OCI-LY7 (cell line): ENCODE measurements at regions not wholly inside any gene's neighbourhood (a gene's known extent, or its start where the extent isn't known, plus 50 kb on each side); places are given as distances from the start of the nearest gene placed in this dataset.

Experiments used
- BruUV-seq: library from RNA; stranded (reverse); fragments of 400-500 nt; replicated peaks from 2 replicates; lab custom pipeline; 2021; lab: Mats Ljungman, UMichigan
- CTCF ChIA-PET: fragments of 300-600 bp; sonication (Branson Sonifier 250); formaldehyde crosslinking; loops from one replicate; lab custom pipeline; 2022; ENCODE audit warnings: antibody characterized with exemption; ENCODE audit not compliant: unreplicated experiment; lab: Charles Lee
- POLR2A ChIA-PET: fragments of 300-600 bp; sonication (Branson Sonifier 250); formaldehyde crosslinking; loops from one replicate; lab custom pipeline; 2022; ENCODE audit warnings: antibody characterized with exemption; lab: Charles Lee
- DNase-seq: peaks from one replicate; pipeline ENCODE4 v3.0.0-alpha.2; 2015; ENCODE audit warnings: low spot score
- H2AFZ ChIP-seq: fragments of 200-600 bp; sonication (generic), shearing (Covaris generic); 2 replicates; pipeline ENCODE4 v1.6.1; 2014; ENCODE audit warnings: mild to moderate bottlenecking, antibody characterized with exemption, low read length, moderate library complexity
- H3K27ac ChIP-seq: fragments of 200-600 bp; sonication (generic); 2 replicates; pipeline ENCODE4 v1.5.1; 2014; ENCODE audit warnings: mixed run types, low read depth, mild to moderate bottlenecking, moderate library complexity, low read length, inconsistent platforms; ENCODE audit not compliant: poor library complexity, severe bottlenecking
- H3K36me3 ChIP-seq: fragments of 200-600 bp; sonication (generic); 2 replicates; pipeline ENCODE4 v1.6.1; 2014; ENCODE audit warnings: mild to moderate bottlenecking, antibody characterized with exemption, low read length, moderate library complexity, mixed read lengths; ENCODE audit not compliant: insufficient read depth
- H3K4me1 ChIP-seq: fragments of 200-600 bp; sonication (generic); 2 replicates; pipeline ENCODE4 v1.5.1; 2014; ENCODE audit warnings: mild to moderate bottlenecking, low read length; ENCODE audit not compliant: insufficient read depth, poor library complexity, severe bottlenecking
- H3K4me2 ChIP-seq: fragments of 200-600 bp; sonication (generic); 2 replicates; pipeline ENCODE4 v1.6.1; 2014; ENCODE audit warnings: mild to moderate bottlenecking, low read length
- H3K4me3 ChIP-seq: fragments of 200-600 bp; sonication (generic); 2 replicates; pipeline ENCODE4 v1.5.1; 2014; ENCODE audit warnings: mild to moderate bottlenecking, low read depth, low read length; ENCODE audit not compliant: poor library complexity, severe bottlenecking
- H3K79me2 ChIP-seq: fragments of 200-600 bp; sonication (generic); 2 replicates; pipeline ENCODE4 v1.6.1; 2016; ENCODE audit warnings: low read depth, mild to moderate bottlenecking, low read length, moderate library complexity, mixed read lengths; ENCODE audit not compliant: insufficient read depth
- H3K9me2 ChIP-seq: fragments of 200-600 bp; sonication (generic); 2 replicates; pipeline ENCODE4 v1.6.1; 2016; ENCODE audit warnings: mild to moderate bottlenecking, low read length, mixed read lengths; ENCODE audit not compliant: insufficient read depth
- H3K9me3 ChIP-seq: fragments of 200-600 bp; sonication (generic); 2 replicates; pipeline ENCODE4 v1.6.1; 2014; ENCODE audit warnings: mild to moderate bottlenecking, mixed run types, low read length, mixed read lengths
- H4K20me1 ChIP-seq: fragments of 200-600 bp; sonication (generic); 2 replicates; pipeline ENCODE4 v1.6.1; 2014; ENCODE audit warnings: mild to moderate bottlenecking, antibody characterized with exemption, low read length, moderate library complexity, mixed read lengths; ENCODE audit not compliant: insufficient read depth
- EZH2phosphoT487 ChIP-seq: fragments of 200-600 bp; sonication (generic); IDR thresholded peaks from 2 replicates; pipeline ENCODE4 v1.6.1; 2018; ENCODE audit warnings: low read depth, borderline replicate concordance, mild to moderate bottlenecking, mixed run types, antibody characterized with exemption, low read length, moderate library complexity, mixed read lengths
- intact Hi-C: fragments of 100-400 bp; cut with micrococcal nuclease; formaldehyde crosslinking; loops from one replicate; pipeline ENCODE4 v1.10.0; 2022; ENCODE audit not compliant: unreplicated experiment
- TF ChIP-seq, protein P1 (sequence below): fragments of 200-600 bp; sonication (generic); conservative IDR thresholded peaks from 2 replicates; pipeline ENCODE4 v1.5.1; 2014; ENCODE audit warnings: mild to moderate bottlenecking, antibody characterized with exemption, low read length, moderate library complexity, mixed read lengths

DNA sequence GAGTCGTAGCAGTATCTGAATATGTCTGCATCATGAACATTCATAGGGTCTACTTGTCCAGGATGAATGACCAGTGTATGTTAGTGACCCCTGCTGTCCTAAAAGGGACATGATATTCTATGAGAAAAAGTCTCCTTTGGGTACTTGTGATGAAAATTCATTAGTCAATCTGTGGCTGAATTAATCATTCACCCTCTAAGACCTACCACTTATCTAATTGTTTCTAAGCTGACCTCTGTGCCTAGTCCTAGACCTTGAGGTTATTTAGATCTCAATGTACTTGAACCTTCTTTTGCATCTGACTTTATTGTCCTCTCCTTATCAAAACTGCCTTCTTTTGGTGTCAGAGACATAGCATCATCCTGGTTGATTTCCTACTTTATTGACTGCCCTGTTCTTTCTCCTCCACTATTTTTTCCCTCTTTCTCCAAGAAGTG, 799.3 kb downstream of the DIPK2A start:
- TF ChIP-seq, protein P1, sequence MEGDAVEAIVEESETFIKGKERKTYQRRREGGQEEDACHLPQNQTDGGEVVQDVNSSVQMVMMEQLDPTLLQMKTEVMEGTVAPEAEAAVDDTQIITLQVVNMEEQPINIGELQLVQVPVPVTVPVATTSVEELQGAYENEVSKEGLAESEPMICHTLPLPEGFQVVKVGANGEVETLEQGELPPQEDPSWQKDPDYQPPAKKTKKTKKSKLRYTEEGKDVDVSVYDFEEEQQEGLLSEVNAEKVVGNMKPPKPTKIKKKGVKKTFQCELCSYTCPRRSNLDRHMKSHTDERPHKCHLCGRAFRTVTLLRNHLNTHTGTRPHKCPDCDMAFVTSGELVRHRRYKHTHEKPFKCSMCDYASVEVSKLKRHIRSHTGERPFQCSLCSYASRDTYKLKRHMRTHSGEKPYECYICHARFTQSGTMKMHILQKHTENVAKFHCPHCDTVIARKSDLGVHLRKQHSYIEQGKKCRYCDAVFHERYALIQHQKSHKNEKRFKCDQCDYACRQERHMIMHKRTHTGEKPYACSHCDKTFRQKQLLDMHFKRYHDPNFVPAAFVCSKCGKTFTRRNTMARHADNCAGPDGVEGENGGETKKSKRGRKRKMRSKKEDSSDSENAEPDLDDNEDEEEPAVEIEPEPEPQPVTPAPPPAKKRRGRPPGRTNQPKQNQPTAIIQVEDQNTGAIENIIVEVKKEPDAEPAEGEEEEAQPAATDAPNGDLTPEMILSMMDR = 0 out of 2 replicates have a peak, but pooled peaks have one; percentile 18
- TF ChIP-seq EZH2phosphoT487 = no peak
- BruUV-seq = no TSS peak
- H4K20me1 ChIP-seq = no peaks in the 10 kb centered on the region
- H3K36me3 ChIP-seq = no peaks in the 10 kb centered on the region
- H3K4me3 ChIP-seq = no peak overlapping the region
- H3K4me1 ChIP-seq = no peaks in the 10 kb centered on the region
- DNase-seq = no peak
- no peaks in the 10 kb centered on the region for H3K9me3 ChIP-seq
- H3K79me2 ChIP-seq = no peaks in the 10 kb centered on the region
- intact Hi-C loops = no loop called here
- H2AFZ ChIP-seq = no peak overlapping the region
- ChIA-PET POLR2A (no interaction called here), CTCF (no interaction called here)
- no peak overlapping the region for H3K4me2 ChIP-seq
- H3K9me2 ChIP-seq = no peaks in the 10 kb centered on the region
- H3K27ac ChIP-seq = no peak overlapping the region

DNA sequence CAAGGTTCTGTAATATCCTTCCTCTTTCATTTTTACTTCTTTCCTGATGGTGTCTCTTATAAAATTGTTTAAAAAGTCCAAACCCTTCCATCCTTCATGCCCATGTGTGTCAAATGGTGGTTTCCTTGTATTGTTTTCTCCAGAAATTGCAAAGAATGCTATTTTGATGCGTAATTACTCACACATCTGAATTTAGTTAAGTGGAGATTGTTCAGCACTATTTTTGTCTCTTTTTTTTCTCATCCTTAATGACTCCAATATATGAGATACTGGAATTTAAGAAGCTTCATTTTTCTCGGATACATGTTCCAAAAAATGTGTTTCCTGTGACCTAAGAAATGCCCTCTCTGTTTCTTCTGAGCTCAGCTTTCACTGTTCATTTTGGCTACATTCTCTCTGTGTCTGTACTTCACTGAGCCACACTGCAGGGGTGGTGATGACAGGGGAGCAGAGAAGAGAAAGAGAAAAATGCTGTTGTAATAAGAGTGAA, 799.8 kb downstream of the DIPK2A start:
- H2AFZ ChIP-seq = no peak overlapping the region
- CTCF ChIA-PET = no interaction called here
- no peaks in the 10 kb centered on the region for H4K20me1 ChIP-seq
- no peaks in the 10 kb centered on the region for H3K36me3 ChIP-seq
- DNase-seq = no peak
- intact Hi-C loops = no loop called here
- no peak overlapping the region for H3K27ac ChIP-seq
- no peak overlapping the region for H3K4me2 ChIP-seq
- H3K4me3 ChIP-seq = no peak overlapping the region
- TF ChIP-seq, protein P1 = no peak
- no peak for TF ChIP-seq EZH2phosphoT487
- POLR2A ChIA-PET = interaction anchor here (0.5 kb wide), 1 partner anchor 292 kb away, joined by 6 read pairs; no protein-coding TSS in a partner anchor
- no peaks in the 10 kb centered on the region for H3K9me2 ChIP-seq
- no peaks in the 10 kb centered on the region for H3K79me2 ChIP-seq
- no peaks in the 10 kb centered on the region for H3K9me3 ChIP-seq
- no peaks in the 10 kb centered on the region for H3K4me1 ChIP-seq
- no TSS peak for BruUV-seq

DNA sequence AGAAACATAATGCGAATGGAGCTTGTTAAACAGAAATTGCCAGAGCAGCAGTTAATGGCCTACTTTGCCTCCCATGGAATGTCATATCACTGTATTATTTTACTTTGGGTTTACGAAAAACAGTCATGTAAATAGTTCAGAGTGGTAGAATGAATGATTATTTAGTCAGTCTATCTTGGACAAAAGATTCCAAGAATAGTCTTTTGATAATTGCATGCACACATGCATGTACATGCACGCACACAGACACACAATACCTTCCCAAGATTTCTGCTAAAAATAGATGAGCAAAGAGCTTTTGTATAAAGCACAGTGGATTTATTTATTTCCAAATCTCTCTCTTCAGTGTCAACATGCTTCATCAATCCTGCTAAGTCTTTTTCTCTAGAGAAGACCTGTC, 800.7 kb downstream of the DIPK2A start:
- no peaks in the 10 kb centered on the region for H4K20me1 ChIP-seq
- TF ChIP-seq, protein P1 = no peak
- TF ChIP-seq EZH2phosphoT487 = no peak
- no peaks in the 10 kb centered on the region for H3K4me1 ChIP-seq
- H2AFZ ChIP-seq = no peak overlapping the region
- no peak overlapping the region for H3K4me2 ChIP-seq
- no peaks in the 10 kb centered on the region for H3K79me2 ChIP-seq
- intact Hi-C loops = no loop called here
- DNase-seq = no peak
- H3K27ac ChIP-seq = no peak overlapping the region
- CTCF ChIA-PET = interaction anchor here (0.5 kb wide), 1 partner anchor 42 kb away, joined by 5 read pairs; no protein-coding TSS in a partner anchor
- H3K9me2 ChIP-seq = no peaks in the 10 kb centered on the region
- no peak overlapping the region for H3K4me3 ChIP-seq
- POLR2A ChIA-PET = no interaction called here
- no TSS peak for BruUV-seq
- H3K36me3 ChIP-seq = no peaks in the 10 kb centered on the region
- no peaks in the 10 kb centered on the region for H3K9me3 ChIP-seq
